Fibroblast of peridontal ligament (primary cell): ENCODE measurements at regions not wholly inside any gene's neighbourhood (a gene's known extent, or its start where the extent isn't known, plus 50 kb on each side); places are given as distances from the start of the nearest gene placed in this dataset.
A peak's percentile ranks its signal among the peaks of the same experiment; 100 is the strongest.
"Not testable (repeated sequence)": the region's sequence is repeated elsewhere in the genome, so short reads cannot be mapped to it uniquely, and the experiment has no call there.

Source experiments
- DNase-seq: peaks from one replicate; pipeline ENCODE4 v3.0.0-alpha.2; 2010; ENCODE audit errors: extremely low read depth

DNA sequence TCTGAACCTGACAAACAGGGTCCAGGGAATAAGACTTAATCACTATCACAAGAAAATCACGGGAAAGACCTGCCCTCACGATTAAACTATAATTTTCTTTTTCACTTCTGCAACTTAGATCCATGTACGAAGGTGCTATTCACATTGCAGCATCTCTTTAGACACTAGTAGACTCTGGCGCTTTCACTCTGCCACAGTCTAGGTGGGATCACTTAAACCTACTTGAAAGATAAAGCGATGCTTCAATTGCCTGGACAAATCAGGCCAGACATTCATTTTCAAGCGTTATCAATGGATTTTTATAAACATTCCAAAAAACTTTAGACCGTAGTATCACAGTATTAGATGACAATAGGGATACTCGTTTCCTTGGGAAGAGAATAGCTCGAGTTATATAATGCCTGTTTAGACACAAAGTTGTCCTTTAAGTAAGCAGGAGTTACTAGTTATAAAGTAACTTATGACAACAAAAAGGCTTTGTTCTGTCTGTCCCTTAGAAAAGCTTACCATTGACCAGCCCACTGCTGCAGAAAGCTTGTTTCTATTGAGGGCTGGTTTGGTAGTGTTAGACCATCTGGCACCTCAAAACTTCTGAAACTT lies 367.3 kb downstream of the UTRN start:
- DNase-seq: no peak

DNA sequence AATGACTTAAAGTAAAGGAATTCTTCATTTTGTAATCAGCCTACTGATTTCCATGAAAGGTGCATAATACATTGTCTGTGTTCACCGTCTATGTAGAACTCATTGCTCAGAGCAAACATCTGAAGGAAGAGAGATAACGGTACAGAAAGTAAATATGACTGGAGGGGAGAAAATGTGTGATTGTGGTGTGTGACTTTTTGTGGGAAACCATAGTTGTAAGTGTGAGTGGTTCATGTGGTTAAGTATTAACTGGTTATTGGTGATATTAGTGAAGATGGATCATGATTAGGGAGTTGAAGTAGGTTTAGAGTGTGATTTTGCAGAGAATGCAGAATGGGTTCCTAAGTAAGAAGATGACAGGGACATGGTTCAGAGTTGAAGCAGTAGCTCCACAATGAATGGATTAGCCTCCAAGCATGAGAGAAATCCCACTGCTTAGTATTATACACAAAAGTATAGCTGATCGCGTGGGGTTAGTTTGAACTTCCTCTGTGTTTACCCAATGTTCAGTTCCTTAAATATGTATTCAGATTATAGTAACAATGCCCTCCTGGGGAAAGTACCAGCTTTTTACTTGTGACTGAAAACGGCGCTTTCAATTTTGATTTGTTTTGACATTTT lies 368.9 kb downstream of the UTRN start:
- no peak for DNase-seq

GRCh38 chr6:144654506-144654905 lies 369.4 kb downstream of the UTRN start:
- no peak for DNase-seq

DNA sequence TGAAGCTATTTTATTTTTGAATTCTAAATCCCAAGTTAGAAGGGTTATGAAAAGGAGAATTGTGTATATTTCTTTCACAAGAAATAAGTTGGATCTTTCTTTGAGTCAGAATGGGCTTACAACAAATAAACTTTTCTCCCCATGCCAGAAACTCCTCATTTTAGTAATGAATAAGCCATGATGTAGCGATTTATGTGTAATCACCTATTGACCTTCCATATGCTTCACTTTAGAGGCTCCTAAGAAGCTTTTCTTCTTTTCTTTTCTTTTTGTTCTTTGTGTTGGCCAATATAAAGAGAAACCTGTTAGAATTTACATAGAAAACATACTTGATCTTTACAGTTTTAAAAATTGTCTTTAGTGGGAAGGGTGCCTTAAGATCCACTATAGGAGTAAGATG lies 370.2 kb downstream of the UTRN start:
- peak; percentile 18 for DNase-seq

- no peak for DNase-seq
Observed at GRCh38 chr6:144657691-144658090, 372.6 kb downstream of the UTRN start.

DNA sequence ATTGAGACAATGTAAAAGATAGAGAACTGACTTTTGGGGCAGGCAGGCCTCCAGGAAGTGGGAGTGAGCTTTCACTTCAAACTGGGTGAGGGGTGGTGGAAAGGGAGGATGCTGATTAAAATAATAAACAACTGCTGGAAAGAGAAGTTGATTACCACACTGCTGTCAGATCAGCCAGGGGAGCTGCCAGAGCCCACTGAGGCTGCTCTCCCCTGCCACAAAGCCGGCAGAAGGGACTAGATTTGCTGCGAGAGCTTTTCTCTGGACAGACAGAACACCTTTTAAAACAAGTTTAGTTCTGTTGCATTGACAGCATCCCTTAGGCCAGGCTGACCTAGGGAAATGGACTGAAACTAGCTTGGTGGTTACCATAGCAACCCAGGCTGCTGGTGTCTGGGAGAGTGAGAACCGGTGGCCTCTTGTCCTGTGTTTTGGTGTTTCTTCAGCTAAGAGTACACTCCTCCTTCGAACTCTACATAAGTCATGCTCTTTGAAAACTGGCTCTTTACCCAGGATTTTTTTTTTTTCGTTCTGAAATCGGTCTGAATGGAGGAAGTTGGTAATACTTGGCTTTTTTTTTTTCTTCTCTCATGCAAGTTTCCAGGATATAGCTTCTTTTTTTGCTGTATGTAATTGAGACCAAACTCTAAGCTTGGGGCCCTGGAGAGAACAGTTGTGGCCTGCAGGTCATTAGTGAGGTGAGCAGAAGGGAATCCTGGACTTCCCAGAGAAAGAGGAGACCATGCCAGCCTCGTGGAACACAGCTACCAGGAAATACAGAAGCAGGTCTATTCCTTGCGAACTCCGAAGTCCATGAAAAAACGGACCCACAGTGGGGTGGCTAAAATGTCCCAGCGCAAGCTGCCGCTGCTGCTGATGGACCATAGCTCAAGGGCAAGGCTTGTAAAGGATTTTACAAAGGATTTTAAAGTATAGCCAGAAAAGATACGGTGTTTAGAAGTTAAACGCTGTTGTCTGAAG lies 374.4 kb downstream of the UTRN start:
- DNase-seq: peak; percentile 74

GRCh38 chr6:144660561-144661115 lies 375.5 kb downstream of the UTRN start:
- DNase-seq: no peak

GRCh38 chr6:144661116-144661806 lies 376.1 kb downstream of the UTRN start:
- DNase-seq: peak; percentile 86

DNA sequence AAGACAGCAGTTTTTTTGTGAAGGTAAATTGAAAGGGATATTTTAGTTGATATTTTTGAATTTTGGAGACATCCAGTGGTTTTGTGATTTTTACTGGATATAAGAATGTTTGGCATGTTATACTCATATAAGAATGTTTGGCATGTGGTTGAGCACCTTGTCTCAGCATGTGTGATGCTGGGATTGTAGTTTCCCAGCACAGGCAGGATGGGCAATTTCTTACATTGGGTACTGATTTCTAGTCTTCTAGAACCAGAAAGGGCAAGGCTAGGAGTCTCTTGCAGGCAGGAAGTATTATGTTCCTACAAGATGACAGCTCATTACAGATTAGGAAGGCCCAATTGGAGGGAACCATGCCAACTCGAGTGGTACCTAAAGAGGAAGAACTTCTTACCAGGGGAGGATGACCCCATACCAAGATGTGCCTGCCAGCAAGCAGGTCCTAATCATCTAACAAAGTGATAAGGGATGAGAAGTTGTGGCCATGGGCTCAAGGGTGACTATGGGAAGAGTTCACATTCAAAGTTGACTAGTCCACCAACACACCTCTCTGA lies 377.8 kb downstream of the UTRN start:
- no peak for DNase-seq

DNA sequence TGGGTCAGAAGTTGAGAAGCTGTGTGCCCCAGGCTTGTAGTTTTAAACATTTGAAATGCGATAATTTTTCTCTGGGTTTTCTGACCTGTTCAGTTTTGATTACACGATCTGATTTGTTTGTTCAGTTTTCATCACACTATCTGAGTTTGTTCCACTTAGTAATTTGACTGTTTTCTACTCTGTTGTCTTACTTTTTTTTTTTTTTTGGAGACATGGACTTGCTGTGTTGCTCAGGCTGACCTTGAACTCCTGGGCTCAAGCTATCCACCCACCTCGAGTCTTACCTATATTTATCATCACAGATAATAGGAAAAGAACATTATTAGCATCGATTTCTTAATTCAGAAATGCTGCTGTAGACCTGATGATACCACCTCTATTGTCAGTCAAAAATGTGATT lies 379.1 kb downstream of the UTRN start:
- no peak for DNase-seq

- DNase-seq: no peak
Observed at GRCh38 chr6:144664947-144665346, 379.8 kb downstream of the UTRN start.

GRCh38 chr6:144665932-144666450 lies 380.9 kb downstream of the UTRN start:
- DNase-seq: no peak

DNA sequence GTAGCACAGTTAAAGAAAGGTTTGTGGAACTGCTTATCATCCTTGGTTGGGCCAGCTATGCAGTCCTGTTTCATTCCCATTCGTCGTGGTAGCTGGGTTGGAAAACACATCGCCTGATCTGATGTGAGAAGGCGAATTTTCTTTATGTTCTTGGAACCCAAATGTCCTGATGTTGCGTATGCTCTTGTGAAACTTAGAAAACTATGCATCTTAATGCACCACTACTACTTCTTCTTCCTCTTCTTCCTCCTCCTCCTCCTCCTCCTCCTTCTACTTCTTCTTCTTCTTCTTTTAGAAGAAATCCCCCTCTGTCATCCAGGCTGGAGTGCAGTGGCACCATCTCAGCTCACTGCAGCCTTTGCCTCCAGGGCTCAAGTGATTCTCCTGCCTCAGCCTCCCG lies 381.6 kb downstream of the UTRN start:
- DNase-seq: no peak

- no peak for DNase-seq
Observed at GRCh38 chr6:144667532-144668503, 382.7 kb downstream of the UTRN start.

- not testable (repeated sequence) for DNase-seq
Observed at GRCh38 chr6:144670259-144670658, 385.1 kb downstream of the UTRN start.

GRCh38 chr6:144673807-144674206 lies 388.7 kb downstream of the UTRN start:
- DNase-seq: no peak

DNA sequence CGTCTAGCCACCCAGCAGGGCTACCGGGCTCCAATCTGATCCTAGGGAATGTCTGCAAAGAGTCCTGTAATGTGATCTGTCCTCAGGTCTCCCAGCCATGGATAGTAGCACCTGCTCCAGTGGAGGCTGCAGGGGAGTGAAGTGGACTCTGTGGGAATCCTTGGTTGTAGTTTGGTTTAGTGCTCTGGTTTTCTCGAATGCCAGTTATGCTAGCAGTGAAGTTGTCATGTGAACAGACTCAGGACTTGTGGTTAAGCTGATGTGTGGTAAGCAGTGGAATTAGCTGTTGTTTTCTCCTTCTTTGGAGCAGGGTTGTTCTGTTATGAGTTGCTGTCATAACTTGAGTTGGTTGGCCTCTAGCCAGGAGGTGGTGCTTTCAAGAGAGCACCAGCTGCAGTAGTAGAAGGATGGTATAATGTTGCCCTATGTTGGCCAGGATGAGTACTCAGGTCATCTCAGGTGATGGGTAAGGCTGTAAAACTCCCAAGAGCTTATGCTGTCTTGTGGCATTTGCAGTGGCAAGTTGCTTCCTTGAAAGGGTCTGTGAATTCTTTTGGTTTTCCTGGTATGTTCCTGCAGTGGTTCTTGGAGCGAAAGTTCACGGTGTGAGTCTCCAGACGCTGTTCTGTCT lies 390.2 kb downstream of the UTRN start:
- peak; percentile 82 for DNase-seq

- not testable (repeated sequence) for DNase-seq
Observed at GRCh38 chr6:144676310-144676709, 391.2 kb downstream of the UTRN start.

DNA sequence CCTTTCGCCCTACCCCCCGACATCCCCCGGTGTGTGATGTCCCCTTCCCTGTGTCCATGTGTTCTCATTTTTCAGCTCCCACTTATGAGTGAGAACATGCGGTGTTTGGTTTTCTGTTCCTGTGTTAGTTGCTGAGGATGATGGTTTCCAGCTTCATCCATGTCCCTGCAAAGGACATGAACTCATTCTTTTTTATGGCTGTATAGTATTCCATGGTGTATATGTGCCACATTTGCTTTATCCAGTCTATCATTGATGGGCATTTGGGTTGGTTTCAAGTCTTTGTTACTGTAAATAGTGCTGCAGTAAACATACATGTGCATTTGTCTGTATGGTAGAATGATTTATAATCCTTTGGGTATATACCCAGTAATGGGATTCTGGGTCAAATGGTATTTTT lies 392.1 kb downstream of the UTRN start:
- DNase-seq: not testable (repeated sequence)
